H1 (cell line): ENCODE measurements at regions not wholly inside any gene's neighbourhood (a gene's known extent, or its start where the extent isn't known, plus 50 kb on each side); places are given as distances from the start of the nearest gene placed in this dataset.

Source experiments
- CTCF ChIA-PET: fragments of 300-600 bp; sonication (Branson Sonifier 250); formaldehyde crosslinking; loops from one replicate; lab custom pipeline; 2021; ENCODE audit not compliant: partially characterized antibody; lab: Charles Lee
- POLR2A ChIA-PET: fragments of 300-600 bp; sonication (Branson Sonifier 250); formaldehyde crosslinking; loops from one replicate; lab custom pipeline; 2021; ENCODE audit warnings: inconsistent platforms; ENCODE audit not compliant: partially characterized antibody; lab: Charles Lee
- DNase-seq, 2 experiments: peaks; one replicate each; pipeline versions ENCODE4 v3.0.0 to v3.0.0-alpha.2; 2010 to 2022; ENCODE audit warnings: low spot score in 2 of 2, low read depth in 1 of 2, mixed read lengths in 1 of 2
- FAIRE-seq: peaks from 2 replicates; lab custom pipeline; 2011; peaks lifted over from hg19 to GRCh38; lab: Jason Lieb, UNC
- H2AFZ ChIP-seq: 2 replicates; pipeline ENCODE4 v1.8.1; 2012; ENCODE audit warnings: low read length, inconsistent platforms
- H2AK5ac ChIP-seq: 2 replicates; pipeline ENCODE4 v1.6.1; 2013; ENCODE audit warnings: low read depth, low read length
- H2BK120ac ChIP-seq: replicated peaks from 2 replicates; pipeline ENCODE3; 2013; ENCODE audit warnings: low read depth, low read length, inconsistent platforms
- H2BK12ac ChIP-seq: 2 replicates; pipeline ENCODE4 v1.6.1; 2013; ENCODE audit warnings: low read depth, low read length
- H2BK15ac ChIP-seq: 2 replicates; pipeline ENCODE4 v1.6.1; 2013; ENCODE audit warnings: low read length
- H2BK20ac ChIP-seq: 2 replicates; pipeline ENCODE4 v1.6.1; 2013; ENCODE audit warnings: low read length
- H2BK5ac ChIP-seq: 2 replicates; pipeline ENCODE4 v1.6.1; 2013; ENCODE audit warnings: low read depth, low read length
- H3K14ac ChIP-seq: 2 replicates; pipeline ENCODE4 v1.6.1; 2013; ENCODE audit warnings: inconsistent platforms; ENCODE audit not compliant: insufficient read length
- H3K18ac ChIP-seq: 2 replicates; pipeline ENCODE4 v1.6.1; 2013; ENCODE audit warnings: low read length; ENCODE audit errors: extremely low read depth
- H3K23ac ChIP-seq: 2 replicates; pipeline ENCODE4 v1.6.1; 2013; ENCODE audit warnings: inconsistent platforms; ENCODE audit not compliant: insufficient read length
- H3K23me2 ChIP-seq: 2 replicates; pipeline ENCODE4 v1.6.1; 2013; ENCODE audit warnings: low read depth, low read length
- H3K27ac ChIP-seq: 2 replicates; pipeline ENCODE4 v1.6.1; 2011; ENCODE audit warnings: low read depth, low read length, inconsistent platforms
- H3K27me3 ChIP-seq, 4 experiments: replicated peaks in 1 of 4; 1 replicate in 1 of 4; 2 replicates in 3 of 4; pipeline versions ENCODE4 v1.6.1 to v1.8.1; 2011 to 2013; ENCODE audit warnings: low read length in 3 of 4, mild to moderate bottlenecking in 3 of 4, inconsistent platforms in 2 of 4, mixed read lengths in 2 of 4, moderate library complexity in 1 of 4; ENCODE audit not compliant: control insufficient read depth in 3 of 4, insufficient read depth in 3 of 4; ENCODE audit errors: extremely low read depth in 1 of 4
- H3K36me3 ChIP-seq, 4 experiments: 2 replicates each; pipeline versions ENCODE4 v1.6.1 to v1.8.1; 2011 to 2013; ENCODE audit warnings: mild to moderate bottlenecking in 4 of 4, low read length in 3 of 4, moderate library complexity in 2 of 4, control low read depth in 1 of 4, inconsistent platforms in 1 of 4; ENCODE audit not compliant: insufficient read depth in 4 of 4, control insufficient read depth in 2 of 4
- H3K4ac ChIP-seq: replicated peaks from 2 replicates; pipeline ENCODE3; 2013; ENCODE audit warnings: low read length, low read depth, mixed read lengths, inconsistent platforms; ENCODE audit not compliant: insufficient read length
- H3K4me1 ChIP-seq, 4 experiments: replicated peaks in 1 of 4; 1 replicate in 1 of 4; 2 replicates in 3 of 4; pipeline versions ENCODE4 v1.6.1 to v1.8.1; 2011 to 2013; ENCODE audit warnings: low read length in 3 of 4, inconsistent platforms in 2 of 4, mixed read lengths in 1 of 4; ENCODE audit not compliant: insufficient read depth in 4 of 4, control insufficient read depth in 3 of 4
- H3K4me2 ChIP-seq, 2 experiments: 2 replicates each; pipeline versions ENCODE4 v1.6.1 to v1.8.1; 2011 to 2013; ENCODE audit warnings: low read depth in 2 of 2, low read length in 2 of 2, control low read depth in 1 of 2, inconsistent platforms in 1 of 2, mild to moderate bottlenecking in 1 of 2; ENCODE audit not compliant: insufficient read depth in 1 of 2
- H3K4me3 ChIP-seq, 4 experiments: fragments of 200-600, 300-600 bp in 1 of 4; sonication (generic), shearing (Covaris generic), sonication (Bioruptor Twin) in 1 of 4; 2 replicates each; pipeline versions ENCODE4 v1.5.1 to v1.8.1; 2011 to 2016; ENCODE audit warnings: low read length in 4 of 4, low read depth in 3 of 4, control low read depth in 2 of 4, inconsistent platforms in 2 of 4, mild to moderate bottlenecking in 2 of 4, mixed read lengths in 1 of 4, moderate library complexity in 1 of 4; ENCODE audit not compliant: insufficient read depth in 2 of 4; ENCODE audit errors: extremely low read depth in 1 of 4
- H3K56ac ChIP-seq: replicated peaks from 2 replicates; pipeline ENCODE3; 2013; ENCODE audit warnings: low read depth, mild to moderate bottlenecking, mixed read lengths, low read length, inconsistent platforms; ENCODE audit not compliant: insufficient read length
- H3K79me1 ChIP-seq: 2 replicates; pipeline ENCODE4 v1.6.1; 2013; ENCODE audit warnings: low read depth, low read length, control low read depth
- H3K79me2 ChIP-seq, 2 experiments: 2 replicates each; pipeline versions ENCODE4 v1.6.1 to v1.8.1; 2012 to 2013; ENCODE audit warnings: low read length in 2 of 2, mild to moderate bottlenecking in 2 of 2, inconsistent platforms in 1 of 2; ENCODE audit not compliant: insufficient read depth in 2 of 2, control insufficient read depth in 1 of 2
- H3K9ac ChIP-seq, 4 experiments: replicated peaks in 1 of 4; 1 replicate in 1 of 4; 2 replicates in 3 of 4; pipeline versions ENCODE4 v1.6.1 to v1.8.1; 2011 to 2013; ENCODE audit warnings: low read depth in 3 of 4, low read length in 3 of 4, control low read depth in 2 of 4, mild to moderate bottlenecking in 2 of 4, moderate library complexity in 2 of 4, inconsistent platforms in 1 of 4; ENCODE audit errors: extremely low read depth in 1 of 4
- H3K9me3 ChIP-seq, 2 experiments: 2 replicates each; pipeline versions ENCODE4 v1.6.1 to v1.8.1; 2012 to 2013; ENCODE audit warnings: mild to moderate bottlenecking in 2 of 2, moderate library complexity in 2 of 2, control low read depth in 1 of 2, inconsistent platforms in 1 of 2, low read depth in 1 of 2, low read length in 1 of 2, mixed read lengths in 1 of 2; ENCODE audit not compliant: insufficient read depth in 2 of 2
- H4K20me1 ChIP-seq, 2 experiments: replicated peaks in 1 of 2; 2 replicates each; pipeline versions ENCODE3 to v1.8.1; 2011 to 2013; ENCODE audit warnings: inconsistent platforms in 2 of 2, low read length in 2 of 2, mild to moderate bottlenecking in 1 of 2; ENCODE audit not compliant: insufficient read depth in 2 of 2, control insufficient read depth in 1 of 2
- H4K5ac ChIP-seq: 2 replicates; pipeline ENCODE4 v1.6.1; 2013; ENCODE audit warnings: low read length, low read depth, mixed read lengths, inconsistent platforms; ENCODE audit not compliant: insufficient read length
- H4K8ac ChIP-seq: 2 replicates; pipeline ENCODE4 v1.8.0; 2013; ENCODE audit warnings: mild to moderate bottlenecking, moderate library complexity, low read length, inconsistent platforms; ENCODE audit not compliant: insufficient read depth; ENCODE audit errors: extremely low read depth
- H4K91ac ChIP-seq: replicated peaks from 2 replicates; pipeline ENCODE3; 2013; ENCODE audit warnings: low read length, mixed read lengths, inconsistent platforms; ENCODE audit not compliant: insufficient read length
- FOSL1 ChIP-seq: IDR thresholded peaks from 2 replicates; pipeline ENCODE4 v1.6.1; 2011; ENCODE audit warnings: mild to moderate bottlenecking, low read depth, low read length, moderate library complexity; ENCODE audit not compliant: insufficient read depth
- RNF2 ChIP-seq: fragments of 200-900, 300-1000 bp; sonication (generic); IDR thresholded peaks from 2 replicates; pipeline ENCODE4 v1.7.1; 2016; ENCODE audit warnings: borderline replicate concordance, low read depth, mild to moderate bottlenecking, antibody characterized with exemption, low read length; ENCODE audit not compliant: poor library complexity, severe bottlenecking; ENCODE audit errors: missing control alignments
- TAF1 ChIP-seq: IDR thresholded peaks from 2 replicates; pipeline ENCODE4 v1.6.1; 2011; ENCODE audit warnings: mild to moderate bottlenecking, low read depth, low read length
- YY1 ChIP-seq: IDR thresholded peaks from 2 replicates; pipeline ENCODE4 v1.6.1; 2011; ENCODE audit warnings: low read depth, mild to moderate bottlenecking, low read length
- WGBS, 2 experiments: shearing (Covaris generic) in 1 of 2; methylation state at CpG; one replicate each; pipeline versions ENCODE4 v1.1.6 to v1.1.7; 2013 to 2015; ENCODE audit warnings: low lambda C conversion rate in 2 of 2, mixed read lengths in 2 of 2, inconsistent platforms in 1 of 2, low coverage in 1 of 2, missing lambda C conversion rate in 1 of 2; ENCODE audit not compliant: insufficient replicate concordance in 2 of 2, insufficient coverage in 1 of 2, insufficient read length in 1 of 2; ENCODE audit errors: extremely low coverage in 1 of 2, missing lambda C conversion rate in 1 of 2; 5-methylcytosine and 5-hydroxymethylcytosine counted together

DNA sequence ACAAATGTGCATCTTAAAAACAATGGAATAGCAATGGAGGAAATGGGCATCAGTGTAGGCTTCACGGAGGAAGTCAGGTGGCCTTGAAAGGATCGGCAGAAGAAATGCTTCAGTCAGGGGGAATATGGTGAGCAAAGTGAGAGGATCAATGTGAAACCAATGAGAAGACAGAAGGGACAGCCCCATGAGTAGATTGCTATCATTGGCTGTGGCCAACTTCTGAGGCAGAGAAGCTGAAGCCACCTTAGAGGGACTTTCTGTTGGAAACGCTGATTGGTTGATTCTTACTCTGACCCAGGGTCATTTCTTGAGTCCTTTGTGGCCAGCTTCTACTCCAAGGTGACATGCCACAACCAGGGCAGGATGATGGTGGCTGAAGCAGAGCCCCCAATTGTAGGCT lies 130.7 kb upstream of the ZNF648 start:
- no peaks in the 10 kb centered on the region for H4K20me1 ChIP-seq
- no peak overlapping the region for H4K8ac ChIP-seq
- no peak overlapping the region for H3K18ac ChIP-seq
- no peak overlapping the region for H3K23ac ChIP-seq
- H3K4me3 ChIP-seq: no peak overlapping the region
- no peak overlapping the region for H3K9ac ChIP-seq
- no peak overlapping the region for H2AFZ ChIP-seq
- no peak overlapping the region for H2BK20ac ChIP-seq
- H2BK12ac ChIP-seq: no peak overlapping the region
- H3K4me1 ChIP-seq: no peaks in the 10 kb centered on the region
- H3K14ac ChIP-seq: no peak overlapping the region
- H3K36me3 ChIP-seq: no peaks in the 10 kb centered on the region
- no peak overlapping the region for H2BK120ac ChIP-seq
- no peak overlapping the region for H3K4ac ChIP-seq
- DNase-seq (no peak), FAIRE-seq (no peak)
- no peaks in the 10 kb centered on the region for H3K9me3 ChIP-seq
- no peaks in the 10 kb centered on the region for H3K79me2 ChIP-seq
- H3K4me2 ChIP-seq: no peak overlapping the region
- no peak overlapping the region for H3K27ac ChIP-seq
- no peak overlapping the region for H2BK5ac ChIP-seq
- no peaks in the 10 kb centered on the region; the same call in 1 of the 2 replicates for H3K23me2 ChIP-seq
- no peaks in the 10 kb centered on the region for H3K79me1 ChIP-seq
- POLR2A ChIA-PET: no interaction called here
- CTCF ChIA-PET: no interaction called here
- no peak overlapping the region for H2BK15ac ChIP-seq
- H3K56ac ChIP-seq: no peak overlapping the region
- H2AK5ac ChIP-seq: no peak overlapping the region
- H3K27me3 ChIP-seq: no peaks in the 10 kb centered on the region
- TF ChIP-seq RNF2: no peak
- no peak for TF ChIP-seq TAF1
- TF ChIP-seq YY1: no peak
- TF ChIP-seq FOSL1: no peak
- TF ChIP-seq, all 59 proteins: peak for 0
- H4K91ac ChIP-seq: no peak overlapping the region
- 87% methylated on average over 3 of the region's 3 CpGs; no CpG with 5 or more reads in 1 of the 2 experiments for WGBS, 2 experiments
- H4K5ac ChIP-seq: no peak overlapping the region
